Gastroesophageal sphincter (tissue), 4 donors: ENCODE measurements at regions not wholly inside any gene's neighbourhood (a gene's known extent, or its start where the extent isn't known, plus 50 kb on each side); places are given as distances from the start of the nearest gene placed in this dataset.
"Not testable (repeated sequence)": the region's sequence is repeated elsewhere in the genome, so short reads cannot be mapped to it uniquely, and the experiment has no call there.

ENCODE experiments used
- ATAC-seq: fragments of 150-250 bp; one replicate; pipeline ENCODE4 v1.9.1; 2016; ENCODE audit warnings: mild to moderate bottlenecking, moderate library complexity
- H3K27ac ChIP-seq, 4 donors: fragments of 200-600 bp; sonication (generic) in 3 of 4; 1 replicate in 3 of 4; 2 replicates in 1 of 4; pipeline ENCODE4 v1.5.1; 2016 to 2019
- H3K27me3 ChIP-seq: fragments of 200-600 bp; sonication (generic); one replicate; pipeline ENCODE4 v1.5.1; 2019
- H3K36me3 ChIP-seq, 2 donors: fragments of 200-600 bp; sonication (generic); one replicate each; pipeline ENCODE4 v1.5.1; 2019; ENCODE audit warnings: control low read depth in 1 of 2
- H3K4me1 ChIP-seq, 3 donors: fragments of 200-600 bp; sonication (generic); 1 replicate in 2 of 3; 2 replicates in 1 of 3; pipeline ENCODE4 v1.5.1; 2016 to 2019; ENCODE audit warnings: control low read depth in 2 of 3
- H3K4me3 ChIP-seq, 2 donors: fragments of 200-600 bp; sonication (generic); one replicate each; pipeline ENCODE4 v1.5.1; 2019; ENCODE audit warnings: mild to moderate bottlenecking in 1 of 2, moderate library complexity in 1 of 2
- H3K9me3 ChIP-seq, 3 donors: fragments of 200-600 bp; sonication (generic); one replicate each; pipeline ENCODE4 v1.5.1; 2017 to 2019; ENCODE audit warnings: control low read depth in 2 of 3
- CTCF ChIP-seq, 4 experiments: fragments of 200-600 bp in 2 of 4; fragments of 450-650 bp in 2 of 4; sonication (generic) in 1 of 4; IDR thresholded peaks; one replicate each; pipeline ENCODE4 v1.5.1; 2017 to 2019; ENCODE audit warnings: antibody characterized with exemption in 4 of 4, mild to moderate bottlenecking in 2 of 4, moderate library complexity in 2 of 4
- EP300 ChIP-seq: sonication (generic); formaldehyde crosslinking; IDR thresholded peaks from one replicate; pipeline ENCODE4 v1.6.1; 2017; ENCODE audit warnings: antibody characterized with exemption, mild to moderate bottlenecking
- POLR2A ChIP-seq, 2 donors: fragments of 450-650 bp; IDR thresholded peaks; one replicate each; pipeline ENCODE4 v1.6.1; 2017; ENCODE audit warnings: antibody characterized with exemption in 2 of 2, mild to moderate bottlenecking in 2 of 2, moderate library complexity in 1 of 2
- POLR2AphosphoS5 ChIP-seq: sonication (generic); formaldehyde crosslinking; IDR thresholded peaks from one replicate; pipeline ENCODE4 v1.6.1; 2017; ENCODE audit warnings: antibody characterized with exemption
- WGBS, 2 donors: methylation state at CpG; one replicate each; pipeline ENCODE4 v1.1.5; 2018; ENCODE audit warnings: low coverage in 1 of 2; 5-methylcytosine and 5-hydroxymethylcytosine counted together

- H3K27me3 ChIP-seq: no peaks in the 10 kb centered on the region
- H3K4me3 ChIP-seq: no peak overlapping the region
- no peak overlapping the region for H3K27ac ChIP-seq
- TF ChIP-seq CTCF (IDR thresholded peaks at IDR 0.05) (no peak), POLR2AphosphoS5 (no peak), EP300 (no peak), POLR2A (IDR thresholded peaks at IDR 0.05) (no peak)
- no peaks in the 10 kb centered on the region for H3K36me3 ChIP-seq
- H3K4me1 ChIP-seq: no peaks in the 10 kb centered on the region
- no peaks in the 10 kb centered on the region for H3K9me3 ChIP-seq
- 0 to 92% methylated on average over 1 of the region's 1 CpG for WGBS, 2 donors
- ATAC-seq: no peak
Observed at GRCh38 chr5:143977891-143978461, 166.0 kb downstream of the HMHB1 start.

- H3K27ac ChIP-seq: no peak overlapping the region
- no peak overlapping the region for H3K4me3 ChIP-seq
- no peaks in the 10 kb centered on the region for H3K9me3 ChIP-seq
- H3K4me1 ChIP-seq: no peaks in the 10 kb centered on the region
- no peak for ATAC-seq
- 25 to 100% methylated on average over 1 of the region's 1 CpG for WGBS, 2 donors
- TF ChIP-seq POLR2AphosphoS5: no peak
- no peak for TF ChIP-seq POLR2A (IDR thresholded peaks at IDR 0.05)
- TF ChIP-seq CTCF (IDR thresholded peaks at IDR 0.05): no peak
- TF ChIP-seq EP300: no peak
- H3K36me3 ChIP-seq: no peaks in the 10 kb centered on the region
- H3K27me3 ChIP-seq: no peaks in the 10 kb centered on the region
Observed at GRCh38 chr5:143979044-143979690, 167.2 kb downstream of the HMHB1 start.

GRCh38 chr5:143980506-143980905, 168.5 kb downstream of the HMHB1 start:
- Histone ChIP-seq H3K4me3 (no peak overlapping the region), H3K27ac (no peak overlapping the region)
- no peak for ATAC-seq

GRCh38 chr5:143982957-143983356, 171.0 kb downstream of the HMHB1 start:
- not testable (repeated sequence) for H3K4me3 ChIP-seq, H3K9me3 ChIP-seq, H3K27ac ChIP-seq, H3K27me3 ChIP-seq, H3K36me3 ChIP-seq, ATAC-seq
- H3K4me1 ChIP-seq: peaks cover 0 to 14% (median 2%) of the 10 kb centered on the region in 3 donors
- WGBS, 2 donors: 67 to 84% methylated on average over 3 to 4 of the region's 4 CpGs

More at GRCh38 chr5:143980506-143980905, 168.5 kb downstream of the HMHB1 start:
- no peaks in the 10 kb centered on the region for H3K36me3 ChIP-seq
- no peaks in the 10 kb centered on the region for H3K9me3 ChIP-seq
- WGBS, 2 donors: 86 to 89% methylated on average over 5 to 6 of the region's 6 CpGs
- no peaks in the 10 kb centered on the region for H3K27me3 ChIP-seq
- no peak for TF ChIP-seq POLR2AphosphoS5
- TF ChIP-seq EP300: no peak
- no peak for TF ChIP-seq POLR2A (IDR thresholded peaks at IDR 0.05)
- TF ChIP-seq CTCF (IDR thresholded peaks at IDR 0.05): no peak
- H3K4me1 ChIP-seq: peaks cover 0 to under 1% (median 0%) of the 10 kb centered on the region in 3 donors

GRCh38 chr5:143985832-143986515, 174.0 kb downstream of the HMHB1 start:
- H3K27me3 ChIP-seq: no peaks in the 10 kb centered on the region
- 44 to 81% methylated on average over 2 of the region's 2 CpGs for WGBS, 2 donors
- H3K9me3 ChIP-seq: no peaks in the 10 kb centered on the region
- peak overlapping the region in 1 of 4 donors; percentile 27 for H3K27ac ChIP-seq
- H3K4me3 ChIP-seq: no peak overlapping the region
- TF ChIP-seq POLR2A (IDR thresholded peaks at IDR 0.05): no peak
- no peak for TF ChIP-seq EP300
- no peak for TF ChIP-seq CTCF (IDR thresholded peaks at IDR 0.05)
- no peak for TF ChIP-seq POLR2AphosphoS5
- H3K4me1 ChIP-seq: peaks cover 0 to 14% (median 2%) of the 10 kb centered on the region in 3 donors
- H3K36me3 ChIP-seq: no peaks in the 10 kb centered on the region
- ATAC-seq: no peak
